GM18505 (cell line): ENCODE measurements at regions not wholly inside any gene's neighbourhood (a gene's known extent, or its start where the extent isn't known, plus 50 kb on each side); places are given as distances from the start of the nearest gene placed in this dataset.
"Not testable (repeated sequence)": the region's sequence is repeated elsewhere in the genome, so short reads cannot be mapped to it uniquely, and the experiment has no call there.

ENCODE experiments used
- ATAC-seq: cut with Tn5 transposase; IDR thresholded peaks from one replicate; pipeline ENCODE4 v1.9.1; 2021; ENCODE audit not compliant: unreplicated experiment
- POLR2A ChIP-seq: IDR thresholded peaks from 4 replicates; pipeline ENCODE4 v1.6.1; 2011; ENCODE audit warnings: borderline replicate concordance; ENCODE audit not compliant: insufficient read depth, insufficient read length; ENCODE audit errors: extremely low read depth

- no peak for ATAC-seq
- no peak for TF ChIP-seq POLR2A
These were observed 237.6 kb upstream of the TCERG1L start for GRCh38 chr10:131549116-131549515.

DNA sequence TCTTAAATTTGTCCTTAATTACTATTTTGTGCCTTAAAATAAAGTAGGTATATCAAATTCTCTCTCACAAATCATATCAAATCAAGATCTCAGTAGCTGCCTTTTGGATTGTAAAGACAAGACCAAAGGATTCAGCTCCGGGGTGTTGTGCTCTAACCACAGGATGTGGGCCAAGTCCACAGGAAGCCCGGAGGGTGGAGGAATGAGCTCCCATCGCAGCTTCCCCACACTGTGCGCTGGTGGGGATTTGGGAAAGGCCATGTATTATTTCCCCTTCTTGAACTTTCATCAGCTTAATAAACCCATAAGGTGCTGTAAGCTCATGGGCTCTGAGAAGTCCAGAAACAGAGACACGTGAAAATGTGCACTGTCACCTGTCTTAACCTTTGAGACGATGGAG lies 241.6 kb upstream of the TCERG1L start:
- no peak for ATAC-seq
- TF ChIP-seq POLR2A: no peak

DNA sequence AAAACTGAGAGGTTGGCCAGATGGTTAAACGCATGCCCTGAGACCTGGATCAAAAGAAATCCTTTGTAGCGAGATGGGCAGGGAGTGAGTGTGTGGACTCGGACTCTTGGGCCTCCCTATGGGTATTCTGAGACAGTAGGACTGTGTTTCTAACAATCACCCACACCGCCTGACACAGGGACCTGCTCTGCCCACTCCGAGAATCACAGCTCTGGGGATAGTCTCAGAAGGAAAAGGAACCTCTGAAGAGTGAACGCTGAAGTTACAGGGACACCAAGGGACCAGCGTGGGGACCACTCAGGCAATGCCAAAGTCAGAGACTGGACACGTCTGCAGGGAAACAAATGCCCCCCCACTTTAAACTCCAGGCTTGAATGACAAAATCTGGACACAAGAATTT lies 242.1 kb upstream of the TCERG1L start:
- ATAC-seq: no peak
- no peak for TF ChIP-seq POLR2A

- no peak for ATAC-seq
These were observed 243.3 kb upstream of the TCERG1L start for GRCh38 chr10:131554821-131555220.

DNA sequence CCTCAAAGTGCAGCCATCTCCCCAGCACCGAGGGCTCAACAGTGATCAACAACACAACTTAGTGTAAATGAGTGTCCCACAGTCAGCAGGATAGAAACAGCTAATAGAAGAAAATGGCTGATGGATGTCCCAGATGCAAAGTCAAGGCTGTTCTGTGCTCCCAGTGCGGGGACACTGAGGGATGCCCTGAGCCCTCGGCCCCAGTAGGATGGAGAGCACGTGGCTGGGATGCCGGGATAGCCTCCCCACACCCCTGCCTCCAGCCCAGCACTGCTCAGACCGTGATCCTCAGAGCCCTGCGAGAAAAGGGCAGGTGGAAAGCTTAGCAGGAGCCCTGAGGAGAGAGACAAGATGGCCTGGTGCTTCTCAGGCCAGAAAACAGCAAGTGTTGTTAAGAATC lies 243.9 kb upstream of the TCERG1L start:
- no peak for ATAC-seq
- TF ChIP-seq POLR2A: no peak

More at GRCh38 chr10:131554821-131555220, 243.3 kb upstream of the TCERG1L start:
- TF ChIP-seq POLR2A: no peak

- no peak for ATAC-seq
- no peak for TF ChIP-seq POLR2A
These were observed 244.8 kb upstream of the TCERG1L start for GRCh38 chr10:131556061-131556896.

DNA sequence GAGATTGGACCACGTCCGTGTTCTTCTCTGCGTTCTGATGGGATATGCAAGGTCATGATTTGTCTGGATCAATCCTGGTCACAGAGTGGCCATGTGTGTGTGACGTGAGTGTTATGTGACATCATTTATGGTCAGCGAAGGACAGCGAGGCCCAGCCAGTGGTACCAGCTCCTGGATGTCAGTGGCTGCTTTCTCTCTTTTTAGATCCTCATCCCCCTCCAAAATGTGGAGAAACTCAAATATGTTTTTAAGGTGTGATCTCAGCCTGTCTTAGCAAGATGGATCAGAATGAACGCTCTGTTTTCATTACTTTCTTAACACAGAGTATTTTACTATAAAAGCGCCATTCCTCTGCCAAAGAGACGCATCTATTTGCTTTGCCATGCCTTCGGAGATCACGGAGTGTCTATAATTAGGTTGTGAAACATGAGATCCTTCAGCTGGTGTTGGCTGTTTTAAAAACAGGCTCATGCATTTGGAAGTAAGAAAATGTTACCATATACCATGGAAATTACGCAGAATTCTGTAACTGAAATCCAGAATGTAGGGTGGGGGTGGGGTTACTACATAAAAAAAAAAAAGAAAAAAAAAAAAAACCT lies 245.5 kb upstream of the TCERG1L start:
- no peak for ATAC-seq
- TF ChIP-seq POLR2A: no peak

GRCh38 chr10:131557956-131558355 lies 246.4 kb upstream of the TCERG1L start:
- ATAC-seq: not testable (repeated sequence)

GRCh38 chr10:131559450-131559911 lies 248.0 kb upstream of the TCERG1L start:
- no peak for TF ChIP-seq POLR2A
- ATAC-seq: no peak

DNA sequence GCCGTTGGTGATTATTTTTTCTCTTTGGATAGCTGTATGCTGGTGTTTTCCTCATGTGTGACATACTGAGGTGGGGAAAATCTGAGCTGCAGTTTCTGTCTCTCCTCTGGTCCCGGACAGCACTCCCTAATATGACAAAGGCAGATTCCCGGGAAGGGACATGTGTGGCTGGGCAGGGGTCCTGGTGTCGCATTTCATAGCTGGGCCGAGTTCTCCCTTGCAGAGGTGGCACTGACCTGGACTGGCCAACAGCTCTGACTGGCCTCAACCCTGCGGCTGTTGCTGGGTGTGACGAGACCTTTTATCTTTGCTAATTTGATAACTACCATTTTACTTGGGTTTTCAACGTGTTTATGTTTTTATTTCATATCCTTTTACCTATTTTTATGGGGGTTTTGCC lies 248.6 kb upstream of the TCERG1L start:
- TF ChIP-seq POLR2A: no peak
- no peak for ATAC-seq

GRCh38 chr10:131560706-131561355 lies 249.3 kb upstream of the TCERG1L start:
- ATAC-seq: no peak
- TF ChIP-seq POLR2A: no peak

GRCh38 chr10:131561897-131562296 lies 250.4 kb upstream of the TCERG1L start:
- TF ChIP-seq POLR2A: no peak
- no peak for ATAC-seq

- TF ChIP-seq POLR2A: no peak
- ATAC-seq: no peak
These were observed 251.9 kb upstream of the TCERG1L start for GRCh38 chr10:131563411-131563810.
